NOMO-1 treated with DMSO at 0.1 percent for 48 hours (cell line): ENCODE measurements at regions not wholly inside any gene's neighbourhood (a gene's known extent, or its start where the extent isn't known, plus 50 kb on each side); places are given as distances from the start of the nearest gene placed in this dataset.
"Not testable (repeated sequence)": the region's sequence is repeated elsewhere in the genome, so short reads cannot be mapped to it uniquely, and the experiment has no call there.

Source experiments
- DNase-seq: peaks from one replicate; lab custom pipeline; 2025; ENCODE audit not compliant: unreplicated experiment; lab: John Stamatoyannopoulos, UW

DNA sequence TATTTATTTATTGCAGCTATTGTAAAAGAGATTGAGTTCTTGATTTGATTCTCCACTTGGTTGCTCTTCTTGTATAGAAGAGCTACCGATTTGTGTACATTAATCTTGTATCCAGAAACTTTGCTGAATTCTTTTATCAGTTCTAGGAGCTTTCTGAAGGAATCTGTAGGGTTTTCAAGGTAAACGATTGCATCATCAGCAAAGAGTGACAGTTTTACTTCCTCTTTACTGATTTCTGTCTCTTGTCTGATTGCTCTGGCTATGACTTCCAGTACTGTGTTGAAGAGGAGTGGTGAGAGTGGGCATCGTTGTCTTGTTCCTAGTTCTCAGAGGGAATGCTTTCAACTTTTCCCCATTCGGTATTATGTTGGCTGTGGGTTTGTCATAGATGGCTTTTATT is 103.1 kb downstream of the CAPZA3 start:
- DNase-seq: peak; percentile 76

DNA sequence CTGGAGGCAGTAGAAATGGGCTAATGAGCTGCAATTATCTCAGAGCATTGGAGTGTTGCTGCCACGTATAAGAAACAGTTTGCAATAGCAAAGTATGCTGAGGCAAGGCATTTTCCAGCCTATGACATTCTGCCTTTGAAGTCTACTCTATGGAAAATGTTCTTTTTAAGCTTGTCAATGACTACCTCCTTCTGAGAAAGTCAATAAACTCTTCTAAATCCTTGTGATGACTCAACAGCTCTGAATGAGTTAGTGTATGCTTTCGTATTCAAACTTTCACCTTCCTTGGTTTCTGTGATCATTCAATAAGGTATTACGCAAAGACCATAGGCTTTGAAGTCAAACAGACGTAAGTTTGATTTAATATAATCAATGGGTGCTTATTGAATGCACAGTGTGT is 111.2 kb downstream of the CAPZA3 start:
- no peak for DNase-seq

DNA sequence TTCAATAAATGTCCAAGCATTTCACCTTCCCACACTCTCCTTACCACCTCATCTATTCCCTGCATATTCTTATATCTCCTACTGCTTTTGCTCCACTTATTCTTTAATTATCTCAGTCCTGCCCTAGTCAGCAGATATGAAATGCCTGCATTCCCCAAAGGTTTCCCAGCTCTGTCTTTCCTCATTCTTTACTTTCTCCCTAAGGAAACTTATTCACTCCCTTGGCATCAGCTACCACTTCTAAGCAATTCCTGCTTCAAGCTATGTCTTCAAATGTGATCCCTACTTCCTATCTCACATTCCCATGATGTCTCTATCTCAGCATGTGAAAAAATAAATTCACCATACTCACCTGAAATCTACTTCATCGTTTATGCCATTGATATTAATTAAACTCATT is 111.8 kb downstream of the CAPZA3 start:
- DNase-seq: no peak

GRCh38 chr12:18850752-18851151 is 112.8 kb downstream of the CAPZA3 start:
- no peak for DNase-seq

DNA sequence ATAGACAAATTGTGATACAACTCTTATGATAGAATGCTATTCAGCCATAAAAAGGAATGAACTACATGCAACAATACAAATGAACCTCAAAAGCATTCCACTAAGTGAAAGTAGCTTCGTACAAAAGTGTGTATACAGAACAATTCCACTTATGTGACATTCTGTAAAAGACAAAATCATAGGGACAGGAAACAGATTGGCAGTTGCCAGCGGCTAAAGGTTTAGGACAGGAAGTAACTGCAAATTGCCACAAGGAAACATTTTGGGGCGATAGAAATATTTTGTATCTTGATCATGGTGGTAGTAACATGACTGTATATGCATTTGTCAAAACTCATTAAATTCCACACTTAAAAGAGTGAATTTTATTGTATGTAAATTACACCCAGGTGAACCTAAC is 113.4 kb downstream of the CAPZA3 start:
- no peak for DNase-seq

GRCh38 chr12:18853570-18854366 is 115.8 kb downstream of the CAPZA3 start:
- DNase-seq: no peak

GRCh38 chr12:18857656-18858055 is 119.7 kb downstream of the CAPZA3 start:
- DNase-seq: no peak

DNA sequence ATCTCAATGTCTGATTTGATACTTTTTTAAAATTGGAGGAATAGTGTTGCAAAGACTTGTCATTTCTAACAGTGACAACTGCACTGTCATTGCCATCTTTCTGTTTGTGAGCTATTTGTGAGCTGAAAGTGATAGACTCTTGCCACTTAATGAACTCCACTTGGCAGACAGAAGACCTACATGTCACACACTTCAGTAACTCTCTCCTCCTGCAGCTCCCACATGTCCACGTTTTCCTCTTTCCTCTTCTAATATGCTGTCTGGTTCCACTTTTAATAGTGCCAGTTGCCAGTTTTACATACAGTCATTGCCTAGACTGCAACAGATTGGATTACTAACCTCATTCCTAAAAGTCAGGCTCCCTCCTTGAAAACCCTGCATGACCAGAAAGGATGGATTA is 121.5 kb downstream of the CAPZA3 start:
- no peak for DNase-seq

GRCh38 chr12:18861287-18861858 is 123.5 kb downstream of the CAPZA3 start:
- DNase-seq: no peak

- DNase-seq: no peak
Measured at GRCh38 chr12:18863769-18864500, 126.0 kb downstream of the CAPZA3 start.

DNA sequence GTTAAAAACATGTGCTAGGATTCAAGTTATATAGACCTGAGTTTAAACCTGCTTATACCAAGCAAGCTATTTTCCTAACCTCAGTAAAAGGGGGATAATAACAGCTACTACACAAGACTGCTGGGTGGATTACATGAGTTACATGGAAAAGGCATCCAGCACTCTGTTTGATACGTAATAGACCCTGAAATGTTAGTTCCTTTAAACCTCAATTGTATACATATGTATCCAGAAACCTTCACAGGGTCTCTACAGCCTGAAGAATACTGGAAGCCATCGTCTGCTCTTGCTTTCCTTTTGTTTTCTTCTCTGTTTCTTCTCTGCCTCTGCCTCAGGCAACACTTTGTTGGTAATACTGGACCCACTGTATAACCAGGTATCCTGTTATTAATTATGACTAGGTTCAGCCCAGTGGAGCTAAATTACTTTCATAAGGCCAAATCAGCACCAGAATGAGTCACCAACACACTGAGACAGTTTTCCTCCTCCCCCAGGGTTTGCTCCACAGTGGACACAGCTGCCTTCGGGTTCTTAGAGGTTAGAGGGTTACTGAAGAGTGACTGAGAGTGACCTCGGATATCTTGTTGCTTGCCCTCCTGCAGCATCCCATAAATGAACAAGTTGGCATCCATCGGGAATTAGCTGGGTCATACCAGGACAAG is 127.1 kb downstream of the CAPZA3 start:
- no peak for DNase-seq

DNA sequence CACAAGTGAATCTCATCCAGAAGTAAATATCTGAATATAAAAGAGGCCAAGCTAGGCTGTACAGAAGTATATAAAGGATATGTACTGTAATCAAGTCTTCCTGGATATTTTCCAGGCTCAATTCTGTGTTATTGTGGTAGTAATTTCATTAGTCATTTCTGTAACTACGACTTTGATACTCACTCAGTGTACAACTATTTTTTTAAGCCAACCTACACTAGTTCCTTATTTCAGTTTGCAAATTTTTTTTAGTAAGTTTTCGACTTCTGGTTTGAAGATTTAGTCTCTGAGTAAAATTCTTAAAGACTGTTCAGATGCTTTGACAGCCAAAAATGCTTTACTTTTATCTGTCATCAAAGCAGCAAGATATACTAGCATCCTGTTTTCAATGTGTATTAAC is 130.8 kb downstream of the CAPZA3 start:
- DNase-seq: no peak

- DNase-seq: no peak
Measured at GRCh38 chr12:18872770-18873169, 134.9 kb downstream of the CAPZA3 start.

DNA sequence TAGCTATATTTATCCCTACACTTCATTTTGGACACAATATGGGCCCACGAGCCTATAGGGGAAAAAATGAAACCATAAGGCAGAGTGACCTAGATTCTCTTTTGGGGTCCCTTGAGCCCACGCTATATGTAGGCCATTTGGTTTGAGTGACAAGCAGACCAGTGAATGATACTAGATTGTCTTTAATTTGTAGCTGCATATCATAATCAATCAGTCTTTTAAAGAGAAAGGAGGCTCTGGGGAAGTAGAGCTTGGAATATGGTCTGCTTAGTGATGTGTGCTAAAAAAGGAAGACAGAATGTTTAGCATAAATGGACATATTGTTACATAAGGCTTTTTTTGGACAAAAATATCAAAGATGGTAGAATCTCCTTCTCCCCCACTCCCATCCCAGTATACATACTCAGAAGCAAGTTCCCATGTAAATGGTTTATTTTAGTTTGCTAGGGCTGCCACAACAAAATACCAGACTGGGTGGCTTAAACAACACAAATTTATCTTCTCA is 140.8 kb downstream of the CAPZA3 start:
- no peak for DNase-seq

GRCh38 chr12:18882690-18883089 is 144.8 kb downstream of the CAPZA3 start:
- no peak for DNase-seq

GRCh38 chr12:18886962-18887361 is 149.0 kb downstream of the CAPZA3 start:
- DNase-seq: no peak

DNA sequence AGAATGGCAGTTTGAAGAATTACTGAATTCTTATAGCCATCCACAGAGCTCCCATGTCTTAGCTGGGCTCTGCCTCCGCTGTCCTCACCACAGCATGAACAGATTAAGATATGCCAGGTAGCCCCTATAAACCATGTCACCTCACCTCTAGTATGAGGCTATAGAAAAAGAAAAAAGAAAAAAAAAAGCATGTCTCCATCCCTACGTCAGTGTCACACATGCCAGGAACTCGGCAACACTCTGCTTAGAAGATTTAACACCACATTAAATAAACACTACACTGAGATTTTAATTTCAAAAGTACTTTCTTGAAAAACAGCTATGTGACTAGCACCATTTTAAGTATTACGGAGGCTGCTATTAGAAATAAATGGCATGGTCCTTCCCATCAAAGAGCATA is 149.4 kb downstream of the CAPZA3 start:
- no peak for DNase-seq

DNA sequence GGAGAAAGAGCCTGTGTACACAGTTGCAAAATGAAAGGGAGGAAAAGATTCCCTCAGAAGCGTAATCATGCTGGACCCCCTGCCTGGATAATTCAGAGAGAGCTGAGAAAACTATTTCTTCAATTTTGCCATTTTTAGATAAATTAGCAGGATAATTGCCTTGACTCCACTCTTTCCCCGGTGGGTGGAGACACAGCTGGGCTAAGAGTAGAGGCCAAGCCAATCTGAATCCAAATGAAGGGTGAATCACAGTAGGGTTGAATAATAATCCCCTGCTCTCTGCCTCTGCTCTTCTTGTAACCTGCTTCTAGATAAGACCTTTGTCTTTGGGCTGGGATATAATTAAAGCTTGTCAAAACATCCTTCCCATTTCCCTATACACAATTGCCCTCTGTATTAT is 150.1 kb downstream of the CAPZA3 start:
- DNase-seq: no peak

DNA sequence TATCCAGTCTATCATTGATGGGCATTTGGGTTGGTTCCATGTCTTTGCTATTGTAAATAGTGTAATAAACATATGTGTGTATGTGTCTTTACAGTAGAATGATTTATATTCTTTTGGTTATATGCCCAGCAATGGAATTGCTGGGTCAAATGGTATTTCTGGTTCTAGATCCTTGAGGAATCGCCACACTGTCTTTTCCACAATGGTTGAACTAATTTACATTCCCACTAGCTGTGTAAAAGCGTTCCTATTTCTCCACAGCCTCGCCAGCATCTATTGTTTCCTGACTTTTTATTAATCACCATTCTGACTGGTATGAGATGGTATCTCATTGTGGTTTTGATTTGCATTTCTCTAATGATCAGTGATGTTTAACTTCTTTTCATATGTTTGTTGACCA is 152.7 kb downstream of the CAPZA3 start:
- DNase-seq: not testable (repeated sequence)

DNA sequence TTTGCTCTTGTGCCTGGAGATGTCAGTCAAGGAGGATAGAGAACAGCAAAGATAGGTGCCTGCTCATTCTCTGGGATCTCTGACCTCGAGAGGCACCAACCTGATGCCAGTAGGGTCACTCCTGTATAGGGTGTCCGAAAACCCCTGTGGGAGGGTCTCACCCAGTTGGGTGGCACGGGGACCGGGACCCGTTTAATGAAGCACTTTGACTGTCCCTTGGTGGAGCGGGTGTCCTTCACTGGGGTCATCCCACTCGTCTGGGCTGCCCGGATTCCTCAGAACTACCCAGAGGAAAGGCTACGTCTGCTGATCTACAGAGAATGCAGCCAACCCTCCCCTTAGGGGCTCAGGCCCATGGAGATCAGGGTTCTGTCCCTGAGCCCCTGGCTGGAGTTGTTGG is 157.6 kb downstream of the CAPZA3 start:
- no peak for DNase-seq

- no peak for DNase-seq
Measured at GRCh38 chr12:18895946-18896345, 158.0 kb downstream of the CAPZA3 start.
